Activated CD4-positive, alpha-beta T cell treated with anti-CD3 and anti-CD28 coated beads, Interleukin-2, amount 10 ng/mL, durations not matched to agents 7 days and 5 days (primary cell): ENCODE measurements at regions not wholly inside any gene's neighbourhood (a gene's known extent, or its start where the extent isn't known, plus 50 kb on each side); places are given as distances from the start of the nearest gene placed in this dataset.

Experiments
- CTCF ChIA-PET: fragments of 350-600 bp; sonication (Branson Sonifier 250); formaldehyde crosslinking; loops from one replicate; lab custom pipeline; 2021; ENCODE audit warnings: antibody characterized with exemption; lab: Charles Lee
- POLR2A ChIA-PET: fragments of 350-600 bp; sonication (Branson Sonifier 250); formaldehyde crosslinking; loops from one replicate; lab custom pipeline; 2021; ENCODE audit warnings: antibody characterized with exemption; lab: Charles Lee
- DNase-seq: peaks from one replicate; pipeline ENCODE4 v3.0.0-alpha.2; 2020
- H3K27ac Mint-ChIP-seq: one replicate; pipeline ENCODE4 v1.8.0; 2021; ENCODE audit warnings: mild to moderate bottlenecking, moderate library complexity, mixed read lengths
- H3K27me3 Mint-ChIP-seq: one replicate; pipeline ENCODE4 v1.8.0; 2021; ENCODE audit warnings: mixed read lengths
- H3K36me3 Mint-ChIP-seq: one replicate; pipeline ENCODE4 v1.8.0; 2021; ENCODE audit warnings: low read depth, mixed read lengths
- H3K4me1 Mint-ChIP-seq: one replicate; pipeline ENCODE4 v1.8.0; 2021; ENCODE audit warnings: mixed read lengths
- H3K4me3 Mint-ChIP-seq: one replicate; pipeline ENCODE4 v1.8.0; 2021; ENCODE audit warnings: mild to moderate bottlenecking, moderate library complexity, mixed read lengths
- H3K9me3 Mint-ChIP-seq: one replicate; pipeline ENCODE4 v1.8.0; 2021; ENCODE audit warnings: mixed read lengths

GRCh38 chr2:122519366-122519765 lies 763.9 kb downstream of the TSN start:
- H3K27ac Mint-ChIP-seq, result no peak overlapping the region
- POLR2A ChIA-PET, result no interaction called here
- DNase-seq, result no peak
- no peaks in the 10 kb centered on the region for H3K9me3 Mint-ChIP-seq
- H3K4me3 Mint-ChIP-seq, result no peak overlapping the region
- no peaks in the 10 kb centered on the region for H3K27me3 Mint-ChIP-seq
- no peaks in the 10 kb centered on the region for H3K4me1 Mint-ChIP-seq
- CTCF ChIA-PET, result no interaction called here
- no peaks in the 10 kb centered on the region for H3K36me3 Mint-ChIP-seq

DNA sequence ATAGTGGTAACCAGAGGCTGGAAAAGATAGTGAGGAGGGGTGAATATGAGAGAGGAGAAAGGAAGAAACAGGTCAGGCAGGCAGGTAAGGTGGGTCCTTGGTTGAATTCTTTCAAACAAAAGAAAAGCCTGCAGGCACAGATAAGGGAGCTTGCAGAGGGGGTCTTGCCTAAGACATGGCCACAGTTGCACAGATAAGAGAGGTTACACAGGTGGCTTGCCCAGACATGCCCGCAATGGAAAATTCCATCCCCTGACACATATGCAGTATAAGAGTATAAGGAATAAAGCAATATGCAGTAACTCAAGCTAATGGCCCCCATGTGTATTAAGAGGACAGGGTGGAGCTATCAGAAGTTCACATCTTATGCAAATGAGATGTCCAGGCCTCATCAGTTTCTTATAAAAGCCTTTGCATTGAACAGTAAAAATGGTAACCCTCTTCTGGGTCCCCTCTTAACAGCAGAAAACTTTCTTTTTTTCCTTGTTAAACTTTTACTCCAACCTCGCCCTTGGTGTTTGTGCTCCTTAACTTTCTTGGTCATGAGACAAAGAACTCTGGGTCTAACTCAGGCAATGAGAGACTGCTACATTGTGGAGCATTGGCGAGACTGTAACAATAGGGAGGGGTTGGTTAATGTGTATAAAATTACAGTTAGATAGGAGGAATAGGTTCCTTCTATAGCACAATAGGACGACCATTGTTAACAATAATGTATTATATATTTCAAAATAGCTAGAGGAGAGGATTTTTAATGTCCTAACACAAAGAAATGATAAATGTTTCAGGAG lies 764.6 kb downstream of the TSN start:
- Mint-ChIP-seq H3K27me3 (no peaks in the 10 kb centered on the region), H3K9me3 (no peaks in the 10 kb centered on the region), H3K4me3 (no peak overlapping the region), H3K4me1 (no peaks in the 10 kb centered on the region), H3K36me3 (no peaks in the 10 kb centered on the region), H3K27ac (no peak overlapping the region)
- DNase-seq, result no peak
- POLR2A ChIA-PET, result no interaction called here
- CTCF ChIA-PET, result no interaction called here

DNA sequence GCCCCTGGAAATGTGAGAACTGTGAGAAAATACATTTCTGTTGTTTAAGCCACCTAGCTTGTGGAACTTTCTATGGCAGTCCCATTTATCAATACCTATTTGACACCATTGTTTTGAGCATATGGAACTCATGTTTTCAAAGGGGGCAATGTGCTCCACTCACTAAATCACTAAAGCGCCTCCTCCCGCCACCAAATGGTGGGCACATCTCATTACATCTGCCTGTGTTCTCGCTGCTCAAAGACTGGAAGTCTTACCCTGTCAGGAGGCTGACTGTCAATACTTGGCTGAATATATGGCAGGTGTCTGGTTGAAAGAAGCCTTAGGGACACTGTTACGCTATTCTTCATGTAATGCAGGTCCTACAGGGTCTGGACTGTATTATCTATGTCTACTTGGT lies 767.7 kb downstream of the TSN start:
- Mint-ChIP-seq H3K36me3 (no peaks in the 10 kb centered on the region), H3K4me3 (no peak overlapping the region), H3K27ac (no peak overlapping the region), H3K9me3 (no peaks in the 10 kb centered on the region), H3K27me3 (no peaks in the 10 kb centered on the region), H3K4me1 (no peaks in the 10 kb centered on the region)
- no peak for DNase-seq
- POLR2A ChIA-PET, result no interaction called here
- CTCF ChIA-PET, result no interaction called here

DNA sequence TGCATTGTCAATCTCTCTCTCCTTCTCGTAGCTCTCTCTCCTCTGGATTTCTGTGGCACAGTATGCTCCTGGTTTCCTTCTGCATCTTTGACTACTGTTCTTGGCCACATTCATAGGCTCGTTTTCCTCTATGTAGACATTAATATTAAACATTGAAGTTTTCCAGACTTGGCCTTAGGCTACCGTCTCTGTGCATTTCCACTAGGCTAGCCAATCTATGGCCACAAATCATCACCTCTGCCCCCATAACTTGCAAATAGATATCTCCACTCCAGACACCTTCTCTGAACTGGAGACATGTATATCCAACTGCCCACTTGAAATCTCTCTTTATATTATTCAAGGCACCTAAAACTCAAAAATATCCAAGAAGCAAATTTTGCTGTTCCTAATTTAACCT lies 768.5 kb downstream of the TSN start:
- CTCF ChIA-PET, result no interaction called here
- H3K27ac Mint-ChIP-seq, result no peak overlapping the region
- no peaks in the 10 kb centered on the region for H3K27me3 Mint-ChIP-seq
- no peaks in the 10 kb centered on the region for H3K9me3 Mint-ChIP-seq
- no peaks in the 10 kb centered on the region for H3K4me1 Mint-ChIP-seq
- no peak for DNase-seq
- no peaks in the 10 kb centered on the region for H3K36me3 Mint-ChIP-seq
- no peak overlapping the region for H3K4me3 Mint-ChIP-seq
- POLR2A ChIA-PET, result no interaction called here

GRCh38 chr2:122525336-122525735 lies 769.9 kb downstream of the TSN start:
- DNase-seq, result no peak
- no peak overlapping the region for H3K27ac Mint-ChIP-seq
- no peaks in the 10 kb centered on the region for H3K36me3 Mint-ChIP-seq
- POLR2A ChIA-PET, result no interaction called here
- no peaks in the 10 kb centered on the region for H3K4me1 Mint-ChIP-seq
- no peaks in the 10 kb centered on the region for H3K9me3 Mint-ChIP-seq
- H3K4me3 Mint-ChIP-seq, result no peak overlapping the region
- CTCF ChIA-PET, result no interaction called here
- H3K27me3 Mint-ChIP-seq, result no peaks in the 10 kb centered on the region

DNA sequence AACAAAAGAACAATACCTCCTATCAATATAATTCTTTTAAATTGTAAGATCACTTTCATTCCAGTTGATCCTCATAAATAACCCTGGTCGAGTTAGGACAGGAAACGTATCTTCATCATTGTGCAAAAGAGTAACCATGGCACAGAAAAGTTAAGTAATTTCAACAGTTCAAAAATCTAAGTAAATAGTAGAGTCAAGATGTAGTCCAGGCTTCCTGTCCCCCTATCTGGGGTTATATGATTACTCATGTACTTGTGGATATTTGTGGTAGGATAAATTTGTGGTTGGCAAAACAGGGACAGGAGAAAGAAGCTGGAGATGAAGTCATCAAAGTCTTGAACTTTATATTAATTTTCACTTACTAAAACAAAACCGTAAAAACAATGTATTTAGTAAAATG lies 772.6 kb downstream of the TSN start:
- no peaks in the 10 kb centered on the region for H3K27me3 Mint-ChIP-seq
- no peak overlapping the region for H3K4me3 Mint-ChIP-seq
- DNase-seq, result no peak
- POLR2A ChIA-PET, result no interaction called here
- H3K36me3 Mint-ChIP-seq, result no peaks in the 10 kb centered on the region
- H3K9me3 Mint-ChIP-seq, result no peaks in the 10 kb centered on the region
- H3K4me1 Mint-ChIP-seq, result no peaks in the 10 kb centered on the region
- CTCF ChIA-PET, result no interaction called here
- no peak overlapping the region for H3K27ac Mint-ChIP-seq

GRCh38 chr2:122528958-122529705 lies 773.7 kb downstream of the TSN start:
- no peak overlapping the region for H3K27ac Mint-ChIP-seq
- H3K4me3 Mint-ChIP-seq, result no peak overlapping the region
- CTCF ChIA-PET, result no interaction called here
- no peaks in the 10 kb centered on the region for H3K36me3 Mint-ChIP-seq
- POLR2A ChIA-PET, result no interaction called here
- H3K27me3 Mint-ChIP-seq, result no peaks in the 10 kb centered on the region
- DNase-seq, result no peak
- H3K4me1 Mint-ChIP-seq, result no peaks in the 10 kb centered on the region
- H3K9me3 Mint-ChIP-seq, result no peaks in the 10 kb centered on the region

GRCh38 chr2:122530814-122531213 lies 775.4 kb downstream of the TSN start:
- ChIA-PET POLR2A (no interaction called here), CTCF (no interaction called here)
- no peak overlapping the region for H3K4me3 Mint-ChIP-seq
- no peaks in the 10 kb centered on the region for H3K36me3 Mint-ChIP-seq
- no peak for DNase-seq
- no peaks in the 10 kb centered on the region for H3K9me3 Mint-ChIP-seq
- no peak overlapping the region for H3K27ac Mint-ChIP-seq
- no peaks in the 10 kb centered on the region for H3K4me1 Mint-ChIP-seq
- H3K27me3 Mint-ChIP-seq, result no peaks in the 10 kb centered on the region

DNA sequence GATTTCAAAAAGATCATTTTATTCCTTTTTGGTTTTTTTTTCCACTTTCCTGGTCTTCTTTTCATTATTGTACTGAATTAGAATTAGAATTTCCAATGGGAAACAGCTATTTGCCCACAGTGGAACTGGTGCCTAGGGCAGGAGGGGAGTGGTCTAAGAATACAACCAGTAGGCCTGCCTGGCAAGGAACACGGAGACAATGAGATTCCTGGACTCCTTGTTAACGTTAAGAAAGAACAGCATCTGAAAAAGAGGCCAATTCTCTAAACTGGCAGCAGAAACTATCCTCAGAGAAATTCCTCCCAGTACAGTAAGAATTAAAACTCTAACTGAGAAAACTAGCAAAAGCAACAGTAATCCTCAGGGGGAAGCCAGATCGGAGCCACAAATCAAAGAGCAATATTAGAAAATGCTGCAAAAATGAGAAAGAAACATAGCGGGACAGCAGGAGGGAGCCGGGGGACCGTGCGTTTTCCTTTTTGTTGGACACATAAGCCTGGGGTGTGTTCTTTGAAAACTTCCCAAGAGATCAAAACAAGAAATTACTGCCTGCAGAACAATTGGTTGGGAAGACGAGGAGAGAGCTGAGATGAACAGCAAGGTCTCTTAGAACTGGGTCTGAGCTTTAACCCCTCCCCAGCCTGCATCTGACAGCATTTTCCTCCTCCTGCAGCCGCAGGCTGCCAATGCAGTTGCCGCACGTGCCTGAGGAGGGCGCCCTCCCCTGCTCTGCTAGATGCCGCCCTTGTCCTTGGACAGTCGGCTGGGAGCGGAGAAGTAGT lies 776.0 kb downstream of the TSN start:
- no peak overlapping the region for H3K4me3 Mint-ChIP-seq
- no peaks in the 10 kb centered on the region for H3K36me3 Mint-ChIP-seq
- H3K4me1 Mint-ChIP-seq, result no peaks in the 10 kb centered on the region
- no peak overlapping the region for H3K27ac Mint-ChIP-seq
- CTCF ChIA-PET, result no interaction called here
- POLR2A ChIA-PET, result no interaction called here
- no peak for DNase-seq
- no peaks in the 10 kb centered on the region for H3K27me3 Mint-ChIP-seq
- no peaks in the 10 kb centered on the region for H3K9me3 Mint-ChIP-seq

DNA sequence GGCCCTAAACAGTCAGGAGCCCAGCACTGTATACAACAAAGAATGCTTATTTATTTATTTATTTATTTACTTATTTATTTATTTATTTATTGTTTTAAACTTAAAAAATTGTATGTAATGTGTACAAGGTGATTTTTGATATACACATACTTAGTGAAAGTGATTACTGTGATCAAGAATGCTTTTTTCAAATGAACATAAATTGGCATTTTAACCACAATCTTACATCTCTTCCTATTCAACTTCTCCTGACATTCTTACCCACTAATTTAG lies 776.6 kb downstream of the TSN start:
- ChIA-PET POLR2A (no interaction called here), CTCF (no interaction called here)
- no peaks in the 10 kb centered on the region for H3K36me3 Mint-ChIP-seq
- no peaks in the 10 kb centered on the region for H3K9me3 Mint-ChIP-seq
- DNase-seq, result no peak
- H3K4me1 Mint-ChIP-seq, result no peaks in the 10 kb centered on the region
- H3K4me3 Mint-ChIP-seq, result no peak overlapping the region
- H3K27ac Mint-ChIP-seq, result no peak overlapping the region
- no peaks in the 10 kb centered on the region for H3K27me3 Mint-ChIP-seq

DNA sequence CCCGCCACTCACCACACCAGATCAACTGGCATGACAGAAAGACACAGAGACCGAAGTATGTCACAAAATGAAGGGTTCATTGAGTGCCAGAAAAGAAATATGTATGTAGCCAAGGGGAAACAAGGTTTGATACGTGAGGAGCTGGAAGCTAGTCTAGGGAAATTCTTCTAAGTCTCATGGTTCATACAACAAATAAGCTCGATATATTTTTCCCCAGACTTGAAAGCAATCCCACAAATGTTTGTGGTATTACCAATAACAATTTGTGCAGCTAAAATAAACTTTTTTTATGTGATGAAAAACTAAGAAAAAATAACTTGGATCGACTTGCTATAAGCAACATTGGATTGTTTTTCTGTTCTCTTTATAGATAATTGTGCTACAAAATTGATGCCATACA lies 777.0 kb downstream of the TSN start:
- ChIA-PET POLR2A (no interaction called here), CTCF (no interaction called here)
- Mint-ChIP-seq H3K9me3 (no peaks in the 10 kb centered on the region), H3K27me3 (no peaks in the 10 kb centered on the region), H3K36me3 (no peaks in the 10 kb centered on the region), H3K4me3 (no peak overlapping the region), H3K4me1 (no peaks in the 10 kb centered on the region), H3K27ac (no peak overlapping the region)
- DNase-seq, result no peak

- ChIA-PET CTCF (no interaction called here), POLR2A (no interaction called here)
- H3K4me3 Mint-ChIP-seq, result no peak overlapping the region
Observed at GRCh38 chr2:122535960-122536505, 780.6 kb downstream of the TSN start.

GRCh38 chr2:122539311-122539710 lies 783.9 kb downstream of the TSN start:
- no peaks in the 10 kb centered on the region for H3K9me3 Mint-ChIP-seq
- DNase-seq, result no peak
- no peaks in the 10 kb centered on the region for H3K36me3 Mint-ChIP-seq
- no peak overlapping the region for H3K27ac Mint-ChIP-seq
- H3K27me3 Mint-ChIP-seq, result no peaks in the 10 kb centered on the region
- CTCF ChIA-PET, result no interaction called here
- POLR2A ChIA-PET, result no interaction called here
- H3K4me3 Mint-ChIP-seq, result no peak overlapping the region
- no peaks in the 10 kb centered on the region for H3K4me1 Mint-ChIP-seq

More at GRCh38 chr2:122535960-122536505, 780.6 kb downstream of the TSN start:
- no peak for DNase-seq
- Mint-ChIP-seq H3K4me1 (no peaks in the 10 kb centered on the region), H3K27ac (no peak overlapping the region), H3K36me3 (no peaks in the 10 kb centered on the region), H3K27me3 (no peaks in the 10 kb centered on the region), H3K9me3 (no peaks in the 10 kb centered on the region)
